ENCODE measurements at regions not wholly inside any gene's neighbourhood (a gene's known extent, or its start where the extent isn't known, plus 50 kb on each side); places are given as distances from the start of the nearest gene placed in this dataset.

DNA sequence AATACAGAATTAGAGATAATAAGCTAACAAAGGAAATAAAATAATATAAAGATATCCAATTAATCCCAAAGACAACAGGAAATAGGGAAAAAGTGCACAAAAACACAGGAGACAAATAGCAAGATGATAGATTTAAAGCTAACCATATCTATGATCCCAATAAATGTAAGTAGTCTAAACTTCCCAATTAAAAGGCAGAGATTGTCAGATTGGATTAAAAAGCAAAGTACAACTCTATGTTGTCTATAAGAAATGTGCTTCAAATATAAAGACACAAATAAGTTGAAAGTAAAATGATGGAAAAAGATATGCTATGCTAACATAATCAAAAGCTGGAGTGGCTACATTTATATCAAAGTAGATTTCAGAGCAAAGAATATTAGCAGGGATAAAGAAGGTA lies 133.1 kb upstream of the ATP2B2 start:
- no peak overlapping the region for H3K4me3 ChIP-seq
- ATAC-seq (no peak), DNase-seq (no peak)
- intact Hi-C loops (cut with DNase I), result loop anchor here in 1 of 2 donors (10.0 kb wide), 1 partner anchor 76 kb away; no protein-coding TSS in a partner anchor
- no peaks in the 10 kb centered on the region for H3K27me3 ChIP-seq (ENCODE audit: insufficient read depth in 3 of 3, low read length in 2 of 3)
- no peak overlapping the region for H3K27ac ChIP-seq
- no peaks in the 10 kb centered on the region for H3K4me1 ChIP-seq
- H3K36me3 ChIP-seq (ENCODE audit: insufficient read depth in 1 of 2, low read depth in 1 of 2), result no peaks in the 10 kb centered on the region
- TF ChIP-seq, protein P1, sequence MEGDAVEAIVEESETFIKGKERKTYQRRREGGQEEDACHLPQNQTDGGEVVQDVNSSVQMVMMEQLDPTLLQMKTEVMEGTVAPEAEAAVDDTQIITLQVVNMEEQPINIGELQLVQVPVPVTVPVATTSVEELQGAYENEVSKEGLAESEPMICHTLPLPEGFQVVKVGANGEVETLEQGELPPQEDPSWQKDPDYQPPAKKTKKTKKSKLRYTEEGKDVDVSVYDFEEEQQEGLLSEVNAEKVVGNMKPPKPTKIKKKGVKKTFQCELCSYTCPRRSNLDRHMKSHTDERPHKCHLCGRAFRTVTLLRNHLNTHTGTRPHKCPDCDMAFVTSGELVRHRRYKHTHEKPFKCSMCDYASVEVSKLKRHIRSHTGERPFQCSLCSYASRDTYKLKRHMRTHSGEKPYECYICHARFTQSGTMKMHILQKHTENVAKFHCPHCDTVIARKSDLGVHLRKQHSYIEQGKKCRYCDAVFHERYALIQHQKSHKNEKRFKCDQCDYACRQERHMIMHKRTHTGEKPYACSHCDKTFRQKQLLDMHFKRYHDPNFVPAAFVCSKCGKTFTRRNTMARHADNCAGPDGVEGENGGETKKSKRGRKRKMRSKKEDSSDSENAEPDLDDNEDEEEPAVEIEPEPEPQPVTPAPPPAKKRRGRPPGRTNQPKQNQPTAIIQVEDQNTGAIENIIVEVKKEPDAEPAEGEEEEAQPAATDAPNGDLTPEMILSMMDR (IDR thresholded peaks at IDR 0.05), result no peak
- H3K9me3 ChIP-seq, result peaks cover 11% of the 10 kb centered on the region

DNA sequence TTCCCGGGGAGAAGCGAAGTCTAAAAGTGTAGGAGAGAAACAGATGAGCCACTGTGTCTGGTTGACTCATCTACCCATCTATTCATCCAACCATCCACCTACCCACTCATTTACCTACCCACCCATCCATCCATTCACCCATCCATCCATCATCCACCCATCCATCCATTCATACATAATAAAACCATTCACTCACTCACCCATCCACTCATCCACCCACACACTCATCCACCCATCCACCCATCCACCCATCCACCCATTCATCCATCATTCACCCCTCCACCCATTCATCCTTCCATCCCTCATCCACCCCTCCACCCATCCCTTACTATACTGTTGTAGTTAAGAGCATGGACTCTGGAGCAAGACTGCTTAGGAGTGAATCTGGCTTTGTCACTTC lies 136.4 kb upstream of the ATP2B2 start:
- WGBS, 3 donors, result 92 to 100% (median 95%) methylated on average over 2 of the region's 2 CpGs
- ATAC-seq, result no peak

DNA sequence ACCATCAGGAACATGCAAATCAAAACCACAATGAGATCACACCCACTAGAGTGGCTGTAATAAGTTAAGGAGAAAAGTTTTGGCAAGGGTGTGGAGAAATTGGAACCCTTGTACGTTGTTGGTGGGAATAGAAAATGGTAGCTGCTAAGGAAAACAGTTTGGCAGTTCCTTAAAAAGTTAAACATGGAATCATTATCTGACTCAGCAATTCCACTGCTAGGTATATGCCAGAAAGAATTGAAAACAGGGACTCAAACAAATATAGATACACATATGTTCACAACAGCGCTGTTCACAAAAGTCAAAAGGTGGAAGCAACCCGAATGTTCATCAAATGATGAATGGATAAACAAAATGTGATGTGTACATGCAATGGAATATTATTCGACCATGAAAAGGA lies 138.8 kb upstream of the ATP2B2 start:
- no peak overlapping the region for H3K27ac ChIP-seq
- intact Hi-C loops (cut with DNase I), result no loop called here
- WGBS, 3 donors, result 72 to 78% (median 74%) methylated on average over 4 of the region's 4 CpGs
- no peaks in the 10 kb centered on the region for H3K9me3 ChIP-seq
- no peaks in the 10 kb centered on the region for H3K27me3 ChIP-seq (ENCODE audit: insufficient read depth in 3 of 3, low read length in 2 of 3)
- no peaks in the 10 kb centered on the region for H3K36me3 ChIP-seq (ENCODE audit: insufficient read depth in 1 of 2, low read depth in 1 of 2)
- ATAC-seq (no peak), DNase-seq (no peak)
- H3K4me1 ChIP-seq, result no peaks in the 10 kb centered on the region
- H3K4me3 ChIP-seq, result no peak overlapping the region
- TF ChIP-seq, protein P1 (IDR thresholded peaks at IDR 0.05), result no peak

More for the DNA sequence above, 136.4 kb upstream of the ATP2B2 start:
- peaks cover 11% of the 10 kb centered on the region for H3K9me3 ChIP-seq
- H3K36me3 ChIP-seq (ENCODE audit: insufficient read depth in 1 of 2, low read depth in 1 of 2), result no peaks in the 10 kb centered on the region
- DNase-seq, result no peak
- TF ChIP-seq, protein P1 (IDR thresholded peaks at IDR 0.05), result no peak
- no peak overlapping the region for H3K27ac ChIP-seq
- intact Hi-C loops (cut with DNase I), result no loop called here
- no peaks in the 10 kb centered on the region for H3K4me1 ChIP-seq
- H3K27me3 ChIP-seq (ENCODE audit: insufficient read depth in 3 of 3, low read length in 2 of 3), result no peaks in the 10 kb centered on the region
- H3K4me3 ChIP-seq, result no peak overlapping the region

DNA sequence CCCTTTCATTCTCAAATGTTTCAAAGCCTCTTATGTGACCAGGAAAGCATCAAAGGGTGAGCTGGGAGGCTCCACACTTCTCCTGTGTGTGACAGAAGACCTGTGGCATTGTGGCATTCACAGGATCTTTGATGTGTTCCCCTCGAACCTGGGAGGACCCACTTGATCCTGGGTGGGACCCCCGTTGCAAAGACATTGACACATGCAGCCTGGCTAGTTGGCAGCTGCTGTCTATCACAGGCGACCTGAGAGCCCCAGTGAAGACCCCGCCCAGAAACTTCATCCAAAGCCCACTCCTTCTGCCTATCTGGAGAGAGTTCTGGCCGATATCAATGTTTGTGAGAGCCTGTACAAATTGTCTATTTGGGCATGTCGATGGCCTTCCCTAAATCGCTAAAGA lies 140.4 kb upstream of the ATP2B2 start:
- Histone ChIP-seq H3K4me1 (no peaks in the 10 kb centered on the region), H3K4me3 (no peak overlapping the region), H3K9me3 (no peaks in the 10 kb centered on the region), H3K27me3 (ENCODE audit: insufficient read depth in 3 of 3, low read length in 2 of 3) (no peaks in the 10 kb centered on the region), H3K36me3 (ENCODE audit: insufficient read depth in 1 of 2, low read depth in 1 of 2) (no peaks in the 10 kb centered on the region), H3K27ac (no peak overlapping the region)
- no peak for ATAC-seq
- 46 to 53% (median 49%) methylated on average over 7 of the region's 7 CpGs for WGBS, 3 donors
- intact Hi-C loops (cut with DNase I), result no loop called here
- TF ChIP-seq, protein P1 (IDR thresholded peaks at IDR 0.05), result no peak
- DNase-seq, result no peak

DNA sequence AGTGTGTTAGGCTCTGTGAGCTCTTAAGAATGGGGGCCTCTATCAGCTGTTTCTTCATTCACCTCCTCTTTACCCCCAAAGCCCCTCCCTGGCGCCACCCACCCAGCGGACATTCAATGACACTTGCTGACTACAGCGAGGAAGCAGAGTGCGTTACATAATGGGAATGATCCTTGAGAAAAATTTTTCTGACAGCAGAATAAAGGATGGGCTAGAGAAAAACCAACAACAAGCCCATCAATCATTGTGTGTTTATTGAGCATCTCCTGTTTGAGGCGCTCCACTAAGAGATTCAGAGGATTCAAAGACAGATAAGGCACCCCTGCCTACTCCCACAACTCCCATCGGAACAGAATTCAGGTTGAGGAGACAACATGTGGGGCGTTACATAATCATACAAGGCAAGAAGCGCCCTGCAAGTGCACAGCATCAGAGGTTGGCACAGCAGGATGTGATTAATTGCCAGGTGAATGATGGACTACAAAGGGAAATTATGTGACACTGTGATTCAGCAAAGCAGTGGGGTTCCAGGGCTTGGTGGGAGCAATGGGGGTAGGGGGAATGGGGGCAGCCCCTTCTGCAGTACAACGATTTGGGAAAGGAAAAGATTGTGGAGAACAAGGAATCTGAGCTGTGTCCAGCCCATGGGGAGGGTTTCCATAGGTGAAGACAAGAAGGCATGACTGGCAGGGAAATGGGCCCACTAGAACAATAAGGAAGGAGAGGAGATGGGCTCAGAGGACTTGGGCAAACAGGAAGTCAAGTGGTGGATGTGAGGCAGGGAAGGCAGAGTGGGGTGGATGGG lies 141.3 kb upstream of the ATP2B2 start:
- TF ChIP-seq, protein P1 (IDR thresholded peaks at IDR 0.05), result no peak
- no peak overlapping the region for H3K27ac ChIP-seq
- no peak for DNase-seq
- H3K9me3 ChIP-seq, result no peaks in the 10 kb centered on the region
- ATAC-seq, result no peak
- H3K4me3 ChIP-seq, result no peak overlapping the region
- no peaks in the 10 kb centered on the region for H3K36me3 ChIP-seq (ENCODE audit: insufficient read depth in 1 of 2, low read depth in 1 of 2)
- 61 to 68% (median 62%) methylated on average over 9 of the region's 9 CpGs for WGBS, 3 donors
- H3K4me1 ChIP-seq, result no peaks in the 10 kb centered on the region
- intact Hi-C loops (cut with DNase I), result no loop called here
- no peaks in the 10 kb centered on the region for H3K27me3 ChIP-seq (ENCODE audit: insufficient read depth in 3 of 3, low read length in 2 of 3)
